Mammary epithelial cell (primary cell): ENCODE measurements at regions not wholly inside any gene's neighbourhood (a gene's known extent, or its start where the extent isn't known, plus 50 kb on each side); places are given as distances from the start of the nearest gene placed in this dataset.

Source experiments
- EZH2 ChIP-seq: IDR thresholded peaks from 2 replicates; pipeline ENCODE4 v1.6.1; 2012; ENCODE audit warnings: low read length, inconsistent platforms, borderline replicate concordance
- TF ChIP-seq, protein P1 (sequence below), 2 donors: IDR thresholded peaks in 1 of 2; conservative IDR thresholded peaks in 1 of 2; 2 replicates each; pipeline ENCODE4 v1.5.1; 2011 to 2012; ENCODE audit warnings: inconsistent platforms in 2 of 2, low read length in 2 of 2, mild to moderate bottlenecking in 2 of 2, control low read depth in 1 of 2, low read depth in 1 of 2; ENCODE audit not compliant: insufficient read depth in 1 of 2; ENCODE audit errors: extremely low read depth in 1 of 2

DNA sequence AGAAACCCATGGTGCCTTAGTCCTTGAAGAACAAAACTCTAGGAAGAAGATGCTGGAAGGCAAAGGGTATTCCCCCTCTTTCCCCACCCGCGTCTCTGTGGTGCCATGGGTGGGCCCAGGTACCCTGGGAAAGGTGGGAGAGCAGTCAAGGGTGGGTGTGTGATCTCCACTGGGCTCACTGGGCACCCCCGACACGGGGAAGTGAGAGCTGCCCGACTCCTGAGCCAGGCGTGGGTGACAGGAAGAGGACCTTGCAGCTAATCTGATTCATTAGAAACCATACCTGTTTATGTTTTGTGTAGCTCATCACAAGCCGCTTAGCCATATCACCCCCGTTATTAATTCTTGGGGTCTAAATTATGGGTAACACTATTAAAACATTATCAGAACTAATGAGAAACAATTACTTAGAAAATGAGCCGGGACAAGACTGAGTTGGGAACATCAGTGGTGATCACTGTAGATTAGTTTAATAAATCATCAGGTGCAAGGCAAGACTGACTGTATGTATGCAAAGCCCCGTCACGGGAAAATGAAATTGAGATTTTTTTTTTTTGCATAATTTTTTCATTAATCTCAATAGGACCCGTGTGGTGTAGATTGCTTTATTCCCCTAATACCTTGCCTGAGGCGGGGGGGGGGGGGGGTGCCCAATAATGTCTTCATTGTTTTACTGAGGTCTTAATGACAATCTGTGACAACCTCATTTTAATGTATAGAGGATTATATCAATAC lies 77.3 kb downstream of the ZIC5 start:
- TF ChIP-seq, protein P1, sequence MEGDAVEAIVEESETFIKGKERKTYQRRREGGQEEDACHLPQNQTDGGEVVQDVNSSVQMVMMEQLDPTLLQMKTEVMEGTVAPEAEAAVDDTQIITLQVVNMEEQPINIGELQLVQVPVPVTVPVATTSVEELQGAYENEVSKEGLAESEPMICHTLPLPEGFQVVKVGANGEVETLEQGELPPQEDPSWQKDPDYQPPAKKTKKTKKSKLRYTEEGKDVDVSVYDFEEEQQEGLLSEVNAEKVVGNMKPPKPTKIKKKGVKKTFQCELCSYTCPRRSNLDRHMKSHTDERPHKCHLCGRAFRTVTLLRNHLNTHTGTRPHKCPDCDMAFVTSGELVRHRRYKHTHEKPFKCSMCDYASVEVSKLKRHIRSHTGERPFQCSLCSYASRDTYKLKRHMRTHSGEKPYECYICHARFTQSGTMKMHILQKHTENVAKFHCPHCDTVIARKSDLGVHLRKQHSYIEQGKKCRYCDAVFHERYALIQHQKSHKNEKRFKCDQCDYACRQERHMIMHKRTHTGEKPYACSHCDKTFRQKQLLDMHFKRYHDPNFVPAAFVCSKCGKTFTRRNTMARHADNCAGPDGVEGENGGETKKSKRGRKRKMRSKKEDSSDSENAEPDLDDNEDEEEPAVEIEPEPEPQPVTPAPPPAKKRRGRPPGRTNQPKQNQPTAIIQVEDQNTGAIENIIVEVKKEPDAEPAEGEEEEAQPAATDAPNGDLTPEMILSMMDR (conservative IDR thresholded peaks at IDR 0.05 in 1 of 2, IDR thresholded peaks at IDR 0.05 in 1 of 2; ENCODE audit: extremely low read depth in 1 of 2, insufficient read depth in 1 of 2, low read depth in 1 of 2, low read length in 2 of 2) = no peak
- no peak for TF ChIP-seq EZH2
